ENCODE measurements at regions not wholly inside any gene's neighbourhood (a gene's known extent, or its start where the extent isn't known, plus 50 kb on each side); places are given as distances from the start of the nearest gene placed in this dataset.

DNA sequence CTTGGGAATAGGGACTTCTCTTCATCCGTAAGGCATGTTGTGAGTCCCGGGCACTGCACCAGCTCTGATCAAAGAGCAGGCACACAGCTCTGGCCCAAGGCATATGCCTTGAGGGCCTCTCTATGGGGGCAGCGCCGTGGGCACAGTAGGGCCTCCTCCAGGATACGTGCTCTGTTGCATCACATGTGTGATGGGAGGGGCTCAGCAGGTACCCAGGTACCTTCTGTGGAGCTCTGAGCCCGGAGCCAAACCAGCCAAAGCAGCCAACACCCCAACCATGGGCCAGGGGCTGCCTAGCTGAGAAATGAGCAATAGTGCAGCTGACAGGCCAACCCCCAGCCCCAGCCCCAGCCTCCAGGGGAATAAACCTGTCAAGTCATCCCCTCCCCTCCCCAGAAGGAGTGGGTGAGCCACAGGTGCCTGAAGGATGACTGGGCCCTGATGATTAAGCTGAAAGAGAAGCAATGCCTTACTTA is 79.7 kb upstream of the SHISAL1 start:
- no peak for DNase-seq (ENCODE audit: low read depth, low spot score)
- no peaks in the 10 kb centered on the region; the same call in 1 of the 2 replicates for H3K4me1 ChIP-seq (ENCODE audit: control insufficient read depth, insufficient read depth, low read length)
- H3K9me3 ChIP-seq (ENCODE audit: control insufficient read depth, insufficient read depth, low read length): no peaks in the 10 kb centered on the region
- no CpG with 5 or more reads among the region's 6 CpGs for WGBS (ENCODE audit: insufficient coverage, insufficient read length)
- no peaks in the 10 kb centered on the region for H3K27me3 ChIP-seq (ENCODE audit: control insufficient read depth, insufficient read depth, low read length)
- H3K27ac ChIP-seq (ENCODE audit: low read length): no peak overlapping the region
- H3K36me3 ChIP-seq (ENCODE audit: control insufficient read depth, insufficient read depth, low read length): no peaks in the 10 kb centered on the region
- H3K4me3 ChIP-seq (ENCODE audit: low read length): no peak overlapping the region

DNA sequence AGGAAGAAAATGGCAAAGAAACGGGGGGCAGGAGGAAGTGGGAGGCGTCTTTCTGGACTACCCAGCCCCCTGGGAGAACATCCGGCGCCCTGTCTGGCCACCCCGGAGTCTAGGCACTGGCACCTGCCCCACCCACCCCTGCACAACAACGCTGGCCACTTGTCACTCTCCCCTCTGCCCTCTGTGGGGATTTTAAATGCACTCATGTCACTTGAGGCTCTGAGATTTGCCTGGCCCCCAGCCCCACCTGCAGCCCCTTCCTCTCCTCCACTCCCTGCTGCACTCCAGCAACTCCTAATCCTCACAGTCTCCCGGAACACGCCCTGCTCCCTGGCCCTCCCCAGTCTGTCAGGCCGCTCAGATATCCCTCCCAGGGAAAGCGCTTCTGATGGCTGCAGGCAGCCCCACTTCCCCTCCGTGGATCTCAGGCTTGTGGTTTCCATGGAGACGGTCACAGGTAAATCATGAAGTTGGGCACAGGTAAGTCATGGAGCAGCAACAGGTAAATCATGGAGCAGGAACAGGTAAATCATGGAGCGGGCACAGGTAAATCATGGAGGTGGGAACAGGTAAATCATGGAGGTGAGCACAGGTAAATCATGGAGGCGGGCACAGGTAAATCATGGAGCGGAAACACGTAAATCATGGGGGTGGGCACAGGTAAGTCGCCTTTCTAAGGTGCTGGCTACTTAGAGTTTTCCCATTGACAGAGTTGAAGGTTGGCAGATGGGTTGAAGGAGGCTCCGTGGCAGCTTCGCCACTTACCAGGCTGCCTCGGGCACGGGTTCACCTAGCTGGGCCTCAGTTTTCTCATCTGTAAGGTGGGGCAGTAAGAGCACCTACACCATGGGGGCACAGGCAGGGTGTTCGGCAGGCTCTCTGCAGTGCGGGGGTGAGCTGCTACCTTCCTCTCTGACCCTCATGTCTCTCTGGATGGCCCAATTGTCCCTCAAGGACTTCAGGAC is 79.0 kb upstream of the SHISAL1 start:
- WGBS (ENCODE audit: insufficient coverage, insufficient read length): no CpG with 5 or more reads among the region's 23 CpGs
- Histone ChIP-seq H3K9me3 (ENCODE audit: control insufficient read depth, insufficient read depth, low read length) (no peaks in the 10 kb centered on the region), H3K4me1 (ENCODE audit: control insufficient read depth, insufficient read depth, low read length) (no peaks in the 10 kb centered on the region; the same call in 1 of the 2 replicates), H3K4me3 (ENCODE audit: low read length) (no peak overlapping the region), H3K27ac (ENCODE audit: low read length) (no peak overlapping the region), H3K27me3 (ENCODE audit: control insufficient read depth, insufficient read depth, low read length) (no peaks in the 10 kb centered on the region), H3K36me3 (ENCODE audit: control insufficient read depth, insufficient read depth, low read length) (no peaks in the 10 kb centered on the region)
- DNase-seq (ENCODE audit: low read depth, low spot score): no peak

DNA sequence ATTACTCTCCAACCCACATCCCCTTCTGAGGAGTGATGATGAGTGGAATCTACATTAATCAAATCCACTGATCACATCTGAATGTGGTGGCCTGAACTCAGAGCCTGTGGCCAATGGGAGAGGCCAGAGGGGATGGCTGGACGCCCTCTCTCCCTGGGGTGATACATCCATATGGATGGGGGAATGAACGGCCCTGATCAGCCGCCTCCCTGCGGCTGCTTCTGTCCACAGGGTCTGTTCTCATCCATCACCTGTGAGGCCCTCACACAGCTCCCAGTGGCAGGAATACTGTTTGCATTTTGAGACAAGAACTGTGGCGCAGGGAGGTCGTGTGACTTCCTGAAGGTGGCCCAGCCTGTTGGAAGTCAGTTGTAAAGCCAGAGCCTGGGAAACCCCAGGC is 78.3 kb upstream of the SHISAL1 start:
- no peaks in the 10 kb centered on the region for H3K36me3 ChIP-seq (ENCODE audit: control insufficient read depth, insufficient read depth, low read length)
- no peak overlapping the region for H3K4me3 ChIP-seq (ENCODE audit: low read length)
- H3K27ac ChIP-seq (ENCODE audit: low read length): no peak overlapping the region
- H3K27me3 ChIP-seq (ENCODE audit: control insufficient read depth, insufficient read depth, low read length): no peaks in the 10 kb centered on the region
- no peak for DNase-seq (ENCODE audit: low read depth, low spot score)
- no CpG with 5 or more reads among the region's 6 CpGs for WGBS (ENCODE audit: insufficient coverage, insufficient read length)
- H3K9me3 ChIP-seq (ENCODE audit: control insufficient read depth, insufficient read depth, low read length): no peaks in the 10 kb centered on the region
- H3K4me1 ChIP-seq (ENCODE audit: control insufficient read depth, insufficient read depth, low read length): no peaks in the 10 kb centered on the region; the same call in 1 of the 2 replicates

DNA sequence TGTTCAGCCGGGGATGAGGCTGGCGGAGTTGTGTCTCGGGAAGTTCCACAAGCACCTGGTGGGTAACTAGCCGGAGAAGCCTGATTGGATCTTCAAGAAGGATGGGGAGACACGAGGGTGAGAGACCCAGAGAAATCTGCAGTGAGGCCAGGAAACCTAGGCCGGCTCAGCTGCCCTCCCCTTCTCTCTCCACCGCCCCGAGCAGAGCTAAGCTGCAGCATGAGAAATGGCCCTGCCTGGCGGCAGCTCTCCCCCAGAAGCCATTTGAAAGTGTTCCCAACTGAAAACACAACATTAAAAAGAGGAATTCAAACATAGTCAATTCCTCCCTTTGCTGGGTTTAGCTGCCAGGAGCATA is 77.8 kb upstream of the SHISAL1 start:
- H3K36me3 ChIP-seq (ENCODE audit: control insufficient read depth, insufficient read depth, low read length): no peaks in the 10 kb centered on the region
- no peaks in the 10 kb centered on the region; the same call in 1 of the 2 replicates for H3K4me1 ChIP-seq (ENCODE audit: control insufficient read depth, insufficient read depth, low read length)
- no peak overlapping the region for H3K4me3 ChIP-seq (ENCODE audit: low read length)
- no CpG with 5 or more reads among the region's 9 CpGs for WGBS (ENCODE audit: insufficient coverage, insufficient read length)
- no peaks in the 10 kb centered on the region for H3K27me3 ChIP-seq (ENCODE audit: control insufficient read depth, insufficient read depth, low read length)
- H3K9me3 ChIP-seq (ENCODE audit: control insufficient read depth, insufficient read depth, low read length): no peaks in the 10 kb centered on the region
- no peak for DNase-seq (ENCODE audit: low read depth, low spot score)
- no peak overlapping the region for H3K27ac ChIP-seq (ENCODE audit: low read length)

DNA sequence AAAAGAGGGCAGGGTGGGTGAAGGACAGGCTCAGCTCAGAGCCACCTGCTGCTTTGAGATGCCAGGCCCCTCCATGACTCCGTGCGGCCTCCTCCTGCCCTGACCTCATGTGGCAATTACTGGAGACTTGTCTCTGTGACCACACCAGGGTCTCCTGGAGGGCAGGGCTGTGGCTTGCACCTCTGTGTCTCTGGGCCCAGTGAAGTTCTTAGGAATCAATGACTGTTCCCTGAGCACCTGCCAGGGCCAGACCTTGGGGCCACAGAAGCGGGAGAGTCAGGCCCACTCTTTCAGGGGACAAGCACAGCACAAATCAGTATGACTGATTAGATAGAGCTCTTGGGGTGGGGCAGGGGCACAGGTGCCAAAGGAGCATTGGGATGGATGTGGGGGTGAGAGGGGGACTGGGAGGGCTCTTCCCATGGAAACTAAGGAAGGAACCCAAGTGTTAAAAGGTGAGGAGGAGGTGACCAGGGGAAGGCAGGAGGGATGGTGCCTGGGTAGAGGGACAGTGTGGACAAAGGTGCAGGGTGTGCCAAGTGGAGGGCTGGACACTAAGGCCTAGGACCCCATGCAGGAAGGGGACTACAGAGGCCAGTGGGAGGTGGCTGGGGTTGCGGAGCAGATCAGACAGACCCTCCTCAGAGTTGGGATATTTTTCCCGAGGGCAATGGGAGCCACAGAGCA is 77.3 kb upstream of the SHISAL1 start:
- no peaks in the 10 kb centered on the region; the same call in 1 of the 2 replicates for H3K4me1 ChIP-seq (ENCODE audit: control insufficient read depth, insufficient read depth, low read length)
- H3K9me3 ChIP-seq (ENCODE audit: control insufficient read depth, insufficient read depth, low read length): no peaks in the 10 kb centered on the region
- WGBS (ENCODE audit: insufficient coverage, insufficient read length): no CpG with 5 or more reads among the region's 5 CpGs
- H3K27ac ChIP-seq (ENCODE audit: low read length): no peak overlapping the region
- no peak overlapping the region for H3K4me3 ChIP-seq (ENCODE audit: low read length)
- DNase-seq (ENCODE audit: low read depth, low spot score): no peak
- H3K36me3 ChIP-seq (ENCODE audit: control insufficient read depth, insufficient read depth, low read length): no peaks in the 10 kb centered on the region
- H3K27me3 ChIP-seq (ENCODE audit: control insufficient read depth, insufficient read depth, low read length): no peaks in the 10 kb centered on the region

DNA sequence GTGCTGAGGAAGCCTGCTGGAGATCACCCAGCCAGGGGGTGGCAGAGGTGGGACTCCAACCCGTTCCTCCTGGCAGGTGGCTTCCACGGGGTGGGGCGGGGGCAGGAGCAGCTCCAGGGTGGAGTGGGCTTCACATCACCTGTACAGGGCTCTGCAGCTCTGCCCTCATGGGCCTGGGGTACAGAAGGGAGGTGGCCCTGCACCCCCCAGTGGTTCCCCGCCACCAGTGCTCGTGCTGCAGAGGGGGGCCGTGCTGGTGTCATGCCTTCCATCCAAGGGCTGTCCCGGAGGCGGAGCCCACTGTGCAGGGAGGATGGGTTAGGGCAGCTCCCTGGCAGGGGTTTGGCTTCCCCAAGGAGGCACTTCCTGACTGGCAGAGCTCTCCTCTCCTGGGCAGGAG is 76.4 kb upstream of the SHISAL1 start:
- no CpG with 5 or more reads among the region's 8 CpGs for WGBS (ENCODE audit: insufficient coverage, insufficient read length)
- Histone ChIP-seq H3K27me3 (ENCODE audit: control insufficient read depth, insufficient read depth, low read length) (no peaks in the 10 kb centered on the region), H3K36me3 (ENCODE audit: control insufficient read depth, insufficient read depth, low read length) (no peaks in the 10 kb centered on the region)

DNA sequence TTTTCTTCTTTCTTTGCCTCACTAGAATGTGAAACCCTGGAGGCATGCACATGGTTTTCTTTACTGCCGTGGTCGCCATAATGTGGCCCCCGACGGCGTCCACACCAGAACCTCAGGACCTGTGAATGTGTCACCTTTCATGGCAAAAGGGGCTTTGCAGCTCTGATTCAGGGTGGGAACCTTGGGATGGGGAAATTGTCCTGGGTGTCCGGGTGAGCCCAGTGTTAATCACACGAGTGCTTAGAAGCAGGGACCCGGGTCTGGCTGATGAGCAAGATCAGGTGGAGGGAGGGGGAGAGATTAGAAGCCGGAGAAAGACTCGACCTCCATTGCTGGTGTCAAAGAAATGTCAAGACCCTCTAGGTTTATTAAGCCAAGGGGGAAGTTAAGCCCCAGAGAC is 74.7 kb upstream of the SHISAL1 start:
- Histone ChIP-seq H3K27ac (ENCODE audit: low read length) (no peak overlapping the region), H3K9me3 (ENCODE audit: control insufficient read depth, insufficient read depth, low read length) (no peaks in the 10 kb centered on the region), H3K36me3 (ENCODE audit: control insufficient read depth, insufficient read depth, low read length) (no peaks in the 10 kb centered on the region), H3K27me3 (ENCODE audit: control insufficient read depth, insufficient read depth, low read length) (no peaks in the 10 kb centered on the region), H3K4me3 (ENCODE audit: low read length) (no peak overlapping the region), H3K4me1 (ENCODE audit: control insufficient read depth, insufficient read depth, low read length) (no peaks in the 10 kb centered on the region; the same call in 1 of the 2 replicates)
- WGBS (ENCODE audit: insufficient coverage, insufficient read length): no CpG with 5 or more reads among the region's 10 CpGs
- DNase-seq (ENCODE audit: low read depth, low spot score): no peak

More for the DNA sequence above, 76.4 kb upstream of the SHISAL1 start:
- no peak for DNase-seq (ENCODE audit: low read depth, low spot score)
- Histone ChIP-seq H3K4me1 (ENCODE audit: control insufficient read depth, insufficient read depth, low read length) (no peaks in the 10 kb centered on the region; the same call in 1 of the 2 replicates), H3K9me3 (ENCODE audit: control insufficient read depth, insufficient read depth, low read length) (no peaks in the 10 kb centered on the region), H3K4me3 (ENCODE audit: low read length) (no peak overlapping the region), H3K27ac (ENCODE audit: low read length) (no peak overlapping the region)

DNA sequence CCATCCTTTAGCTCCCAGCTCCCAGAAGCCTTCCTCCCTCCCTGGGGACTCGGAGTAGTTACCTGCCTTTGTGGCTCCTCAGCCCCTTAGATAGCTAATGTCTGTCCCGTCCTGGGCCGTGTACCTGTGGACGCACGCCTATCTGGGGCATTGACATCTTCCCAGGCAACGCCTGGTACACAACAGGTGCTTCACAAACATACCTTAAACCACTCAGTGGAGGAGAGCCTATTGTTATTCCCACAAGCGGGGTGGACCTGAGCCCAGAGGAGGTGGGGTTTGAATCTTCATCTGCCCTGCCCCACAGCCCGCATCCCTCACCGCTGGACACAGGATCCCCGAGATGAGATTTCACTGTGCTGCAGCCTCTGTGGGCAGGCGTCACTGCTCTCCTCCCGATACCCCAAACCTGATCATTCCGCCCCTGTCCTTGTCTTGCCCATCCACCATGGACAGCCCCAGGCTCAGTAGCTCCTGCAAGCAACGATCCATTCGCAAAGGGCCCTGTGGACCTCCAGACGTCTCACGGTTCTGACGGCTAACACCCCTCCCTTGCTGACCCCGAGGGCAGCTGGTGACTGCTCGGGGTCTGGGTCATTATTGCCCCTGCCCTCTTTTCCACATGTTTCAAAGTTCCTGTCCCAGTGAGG is 73.8 kb upstream of the SHISAL1 start:
- WGBS (ENCODE audit: insufficient coverage, insufficient read length): no CpG with 5 or more reads among the region's 20 CpGs
- no peak overlapping the region for H3K4me3 ChIP-seq (ENCODE audit: low read length)

DNA sequence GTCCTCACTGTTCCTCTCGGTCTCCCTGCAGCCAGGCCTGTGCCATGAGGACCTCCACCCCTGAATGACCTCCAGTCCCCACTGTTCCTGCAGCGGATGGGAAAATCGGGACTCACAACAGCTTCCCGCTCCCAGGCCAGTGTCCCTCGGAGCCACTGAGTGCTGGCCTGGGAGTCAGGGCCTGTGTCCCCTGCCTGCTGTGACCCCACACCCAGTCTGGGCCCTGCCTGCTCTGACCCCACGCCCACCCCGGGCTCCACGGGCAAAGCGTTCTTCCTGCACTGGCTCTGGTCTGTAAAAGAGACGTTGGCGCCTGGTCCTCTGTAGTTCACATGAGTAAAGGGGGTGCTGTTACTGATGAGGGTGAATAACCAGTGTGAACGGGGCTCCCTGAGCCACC is 73.0 kb upstream of the SHISAL1 start:
- WGBS (ENCODE audit: insufficient coverage, insufficient read length): no CpG with 5 or more reads among the region's 12 CpGs
- no peaks in the 10 kb centered on the region; the same call in 1 of the 2 replicates for H3K4me1 ChIP-seq (ENCODE audit: control insufficient read depth, insufficient read depth, low read length)
- DNase-seq (ENCODE audit: low read depth, low spot score): no peak
- no peak overlapping the region for H3K27ac ChIP-seq (ENCODE audit: low read length)
- H3K4me3 ChIP-seq (ENCODE audit: low read length): no peak overlapping the region
- H3K9me3 ChIP-seq (ENCODE audit: control insufficient read depth, insufficient read depth, low read length): no peaks in the 10 kb centered on the region
- H3K36me3 ChIP-seq (ENCODE audit: control insufficient read depth, insufficient read depth, low read length): no peaks in the 10 kb centered on the region
- H3K27me3 ChIP-seq (ENCODE audit: control insufficient read depth, insufficient read depth, low read length): no peaks in the 10 kb centered on the region

More for the DNA sequence above, 73.8 kb upstream of the SHISAL1 start:
- Histone ChIP-seq H3K4me1 (ENCODE audit: control insufficient read depth, insufficient read depth, low read length) (no peaks in the 10 kb centered on the region; the same call in 1 of the 2 replicates), H3K27ac (ENCODE audit: low read length) (no peak overlapping the region), H3K27me3 (ENCODE audit: control insufficient read depth, insufficient read depth, low read length) (no peaks in the 10 kb centered on the region), H3K36me3 (ENCODE audit: control insufficient read depth, insufficient read depth, low read length) (no peaks in the 10 kb centered on the region), H3K9me3 (ENCODE audit: control insufficient read depth, insufficient read depth, low read length) (no peaks in the 10 kb centered on the region)
- no peak for DNase-seq (ENCODE audit: low read depth, low spot score)

DNA sequence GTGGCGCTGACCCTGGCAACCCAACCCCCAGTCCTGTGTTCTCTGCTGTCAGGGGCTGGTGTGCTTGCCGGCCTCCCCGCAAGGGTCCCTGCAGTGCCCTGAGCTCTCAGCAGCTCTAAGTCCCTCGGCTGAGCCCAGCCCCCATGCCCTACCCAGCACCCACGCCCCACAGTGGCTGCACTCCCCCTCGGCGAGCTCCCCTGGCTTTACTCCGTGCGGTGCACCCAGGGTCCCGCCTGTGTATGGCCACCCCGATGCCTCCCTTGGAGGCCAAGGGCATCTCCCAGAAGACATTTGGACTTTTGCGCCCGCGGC is 72.5 kb upstream of the SHISAL1 start:
- H3K36me3 ChIP-seq (ENCODE audit: control insufficient read depth, insufficient read depth, low read length): no peaks in the 10 kb centered on the region
- no peaks in the 10 kb centered on the region for H3K9me3 ChIP-seq (ENCODE audit: control insufficient read depth, insufficient read depth, low read length)
- no CpG with 5 or more reads among the region's 14 CpGs for WGBS (ENCODE audit: insufficient coverage, insufficient read length)
- H3K4me1 ChIP-seq (ENCODE audit: control insufficient read depth, insufficient read depth, low read length): no peaks in the 10 kb centered on the region; the same call in 1 of the 2 replicates
- no peak for DNase-seq (ENCODE audit: low read depth, low spot score)
- no peak overlapping the region for H3K27ac ChIP-seq (ENCODE audit: low read length)
- no peaks in the 10 kb centered on the region for H3K27me3 ChIP-seq (ENCODE audit: control insufficient read depth, insufficient read depth, low read length)
- no peak overlapping the region for H3K4me3 ChIP-seq (ENCODE audit: low read length)
